ENCODE measurements at regions not wholly inside any gene's neighbourhood (a gene's known extent, or its start where the extent isn't known, plus 50 kb on each side); places are given as distances from the start of the nearest gene placed in this dataset.

- no peak for DNase-seq (ENCODE audit: low read depth, low spot score)
Observed at GRCh38 chr19:28034936-28035335, 1178.0 kb downstream of the UQCRFS1 start.

GRCh38 chr19:28028881-28029444 lies 1184.0 kb downstream of the UQCRFS1 start:
- DNase-seq (ENCODE audit: low read depth, low spot score), result no peak

DNA sequence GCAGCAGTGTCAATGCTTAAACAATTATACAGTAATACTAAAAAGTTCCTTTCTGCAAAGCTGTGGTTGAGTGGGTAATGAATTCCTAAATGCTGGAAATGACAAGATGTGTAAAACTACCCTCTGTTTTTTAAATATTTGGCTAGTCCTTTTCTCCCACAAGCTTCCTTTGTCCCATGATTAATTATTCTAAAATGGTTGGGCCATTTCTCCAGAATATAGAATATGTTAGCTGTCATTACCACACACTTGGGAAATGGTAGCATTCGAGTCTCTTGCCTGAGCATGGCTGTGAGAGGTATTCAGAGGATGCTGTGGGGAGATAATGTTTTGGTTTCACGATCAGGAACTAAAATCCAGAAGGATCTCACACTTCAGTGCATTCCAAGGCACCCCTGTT lies 1185.8 kb downstream of the UQCRFS1 start:
- no peak for DNase-seq (ENCODE audit: low read depth, low spot score)

DNA sequence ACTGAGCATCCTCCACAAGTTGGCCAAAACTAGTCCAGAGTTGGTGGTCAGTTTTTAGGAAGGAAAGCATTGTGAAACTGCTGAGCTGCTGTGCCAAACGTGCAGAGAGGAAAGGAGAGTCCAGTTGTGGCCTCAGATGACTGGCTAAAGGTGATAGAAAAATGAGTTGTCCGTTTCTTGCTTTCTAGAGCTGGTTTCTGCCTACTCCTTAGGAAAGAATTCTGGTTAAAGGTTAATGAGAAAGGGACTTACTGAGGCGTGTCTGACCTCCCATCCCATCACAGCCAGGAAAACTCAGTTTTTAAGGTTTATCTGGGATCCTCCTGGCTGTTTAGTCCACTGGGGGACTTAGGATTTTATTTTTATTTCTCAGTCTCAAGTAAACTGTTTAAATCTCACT lies 1186.3 kb downstream of the UQCRFS1 start:
- no peak for DNase-seq (ENCODE audit: low read depth, low spot score)

DNA sequence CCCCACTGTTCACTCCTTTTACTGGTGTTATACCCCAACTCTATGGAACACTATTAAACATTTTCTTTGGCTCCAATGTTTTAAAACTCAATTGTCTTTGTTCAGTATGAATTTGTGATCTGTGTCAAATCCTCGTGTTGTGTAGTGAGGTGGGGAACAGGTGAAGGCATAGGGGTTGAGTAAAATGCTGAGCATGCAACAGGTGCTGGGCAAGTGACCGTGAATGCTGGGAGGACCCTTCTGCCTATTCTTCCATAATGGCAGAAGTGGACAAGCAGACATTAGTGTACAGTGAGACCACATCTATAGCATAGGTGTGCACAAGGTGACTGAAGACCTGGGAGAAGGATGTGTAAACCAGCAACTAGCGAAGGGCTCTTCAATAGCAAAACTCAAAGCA lies 1188.0 kb downstream of the UQCRFS1 start:
- DNase-seq (ENCODE audit: low read depth, low spot score), result no peak

DNA sequence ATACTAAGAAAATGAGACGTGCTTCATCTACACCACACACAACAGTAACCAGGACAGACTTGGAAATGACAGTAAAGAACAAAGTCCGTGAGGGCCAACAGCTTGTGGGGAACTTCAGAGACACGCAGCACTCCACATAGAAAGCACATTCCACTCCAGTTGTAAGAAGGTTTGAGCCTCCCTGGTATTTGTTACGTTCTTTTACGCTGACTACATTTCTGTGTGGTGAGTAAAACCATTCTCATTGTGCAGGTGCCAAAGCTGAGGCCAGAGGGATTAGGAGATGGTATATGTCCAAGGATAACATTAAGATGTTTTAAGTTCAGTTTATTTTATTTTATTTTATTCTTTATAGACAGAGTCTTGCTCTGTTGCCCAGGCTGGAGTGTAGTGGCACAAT lies 1189.9 kb downstream of the UQCRFS1 start:
- DNase-seq (ENCODE audit: low read depth, low spot score), result no peak

DNA sequence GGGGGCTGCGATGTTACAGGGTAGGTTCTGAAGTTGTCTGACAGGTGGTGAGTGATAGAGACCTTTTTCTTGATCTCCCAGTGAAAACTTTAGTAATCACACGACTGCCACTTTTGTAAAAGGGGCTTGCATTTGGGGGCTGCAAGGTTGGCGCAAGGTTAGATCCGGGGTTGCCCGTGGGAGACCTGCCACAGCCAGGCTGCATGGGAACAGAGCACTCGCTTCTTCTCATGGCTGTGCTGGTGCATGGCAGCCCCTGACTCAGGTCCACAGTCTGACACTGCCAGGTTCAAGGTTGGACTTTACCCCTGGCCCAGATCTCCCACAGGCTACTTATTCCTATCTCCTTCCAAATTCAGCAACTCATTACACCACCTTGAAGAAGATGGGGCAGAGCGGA lies 1190.4 kb downstream of the UQCRFS1 start:
- no peak for DNase-seq (ENCODE audit: low read depth, low spot score)

- no peak for DNase-seq (ENCODE audit: low read depth, low spot score)
Observed at GRCh38 chr19:28021259-28022185, 1191.4 kb downstream of the UQCRFS1 start.

- DNase-seq (ENCODE audit: low read depth, low spot score), result no peak
Observed at GRCh38 chr19:28020619-28021258, 1192.2 kb downstream of the UQCRFS1 start.

DNA sequence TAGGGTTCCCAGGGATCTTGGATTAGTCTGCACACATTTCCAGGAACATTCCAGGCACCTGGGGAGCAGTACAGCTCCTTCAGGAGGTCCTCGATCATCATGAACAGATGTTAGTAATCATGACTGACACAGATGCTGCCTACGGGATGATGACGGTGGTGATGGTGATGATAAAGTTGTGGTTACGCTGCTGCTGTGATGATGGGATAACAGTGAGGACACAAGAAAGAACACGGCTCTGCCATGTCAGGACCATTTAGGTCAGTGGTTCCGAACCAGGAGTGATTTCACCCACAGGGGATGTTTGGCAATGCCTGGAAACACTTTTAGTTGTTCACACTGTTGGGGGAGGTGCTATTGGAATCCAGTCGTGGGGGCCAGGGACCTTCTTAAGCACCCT lies 1193.0 kb downstream of the UQCRFS1 start:
- no peak for DNase-seq (ENCODE audit: low read depth, low spot score)

- DNase-seq (ENCODE audit: low read depth, low spot score), result no peak
Observed at GRCh38 chr19:28019371-28019770, 1193.6 kb downstream of the UQCRFS1 start.

- no peak for DNase-seq (ENCODE audit: low read depth, low spot score)
Observed at GRCh38 chr19:28018499-28018898, 1194.5 kb downstream of the UQCRFS1 start.

- DNase-seq (ENCODE audit: low read depth, low spot score), result no peak
Observed at GRCh38 chr19:28014615-28015405, 1198.1 kb downstream of the UQCRFS1 start.

DNA sequence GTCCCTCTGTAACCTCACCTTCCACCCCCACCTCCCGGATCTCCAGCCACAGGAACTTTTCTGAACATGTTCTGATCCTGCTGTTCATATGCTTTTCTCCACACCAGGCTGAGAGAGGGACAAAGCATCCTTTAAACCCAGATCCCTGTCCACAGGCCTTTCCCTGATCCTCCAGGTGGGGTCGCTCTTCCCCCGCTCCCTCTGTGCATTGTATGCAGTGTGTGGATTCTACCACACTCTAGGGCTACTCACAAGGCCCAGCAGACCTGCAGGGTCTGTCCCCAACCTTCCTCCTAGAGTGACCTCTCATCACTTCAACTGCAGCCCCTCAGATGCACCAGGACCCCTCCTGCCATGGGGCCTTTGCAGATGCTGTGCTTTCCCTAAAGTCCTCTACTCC lies 1200.6 kb downstream of the UQCRFS1 start:
- peak; percentile 9 for DNase-seq (ENCODE audit: low read depth, low spot score)

DNA sequence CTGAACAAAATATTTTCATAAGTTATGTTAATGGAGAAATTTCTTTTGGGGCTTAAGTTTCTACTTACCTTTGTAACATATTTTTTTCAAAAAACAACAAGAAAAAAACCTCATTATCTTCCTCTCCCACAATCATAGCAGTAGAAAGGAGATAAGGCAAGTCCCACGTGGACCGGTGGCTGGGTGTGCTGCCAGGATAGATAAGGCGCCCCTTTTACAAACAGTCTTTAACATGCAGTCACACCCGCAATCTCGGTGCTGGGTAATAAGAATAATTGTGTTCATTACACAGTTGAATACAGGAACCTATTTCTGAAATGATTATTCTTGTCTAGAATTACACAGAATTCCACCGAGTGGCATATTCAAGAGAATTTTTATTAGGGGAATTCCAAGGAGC lies 1202.3 kb downstream of the UQCRFS1 start:
- no peak for DNase-seq (ENCODE audit: low read depth, low spot score)

DNA sequence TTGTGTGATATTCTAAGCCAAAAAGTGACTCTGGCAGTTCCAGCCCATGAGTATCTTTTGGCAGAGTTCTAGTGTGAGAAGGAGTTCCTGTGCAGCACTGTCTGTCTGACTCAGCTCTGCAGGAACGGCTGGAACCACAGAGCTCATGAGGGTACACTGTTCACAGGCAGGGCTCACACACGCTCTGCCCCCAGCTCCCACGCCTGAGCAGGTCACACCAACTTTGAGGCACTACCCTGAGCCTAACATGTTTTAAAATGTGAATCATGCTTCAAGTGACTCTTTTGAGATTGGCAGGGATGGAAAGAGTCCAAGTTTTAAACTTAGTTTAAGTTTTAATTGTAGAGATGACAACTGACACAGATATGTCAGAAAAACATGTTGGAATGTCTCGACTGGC lies 1203.3 kb downstream of the UQCRFS1 start:
- no peak for DNase-seq (ENCODE audit: low read depth, low spot score)

DNA sequence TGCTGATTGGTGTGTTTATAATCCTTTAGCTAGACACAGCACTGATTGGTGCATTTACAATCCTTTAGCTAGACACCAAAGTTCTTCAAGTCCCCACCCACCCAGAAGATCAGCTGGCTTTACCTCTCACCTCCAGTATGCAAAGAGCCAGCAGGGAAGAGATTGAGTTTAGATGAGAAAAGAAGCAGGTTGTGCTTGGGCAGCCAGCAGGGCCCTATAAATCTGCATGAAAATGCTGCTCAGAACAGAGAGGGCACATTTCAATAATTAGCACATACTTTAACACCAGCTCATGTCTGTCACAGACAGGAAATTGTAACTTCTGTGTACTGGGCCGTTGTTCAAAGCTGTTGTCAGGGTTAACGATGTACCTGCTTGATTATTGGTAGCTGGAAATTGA lies 1204.3 kb downstream of the UQCRFS1 start:
- DNase-seq (ENCODE audit: low read depth, low spot score), result peak; percentile 12

DNA sequence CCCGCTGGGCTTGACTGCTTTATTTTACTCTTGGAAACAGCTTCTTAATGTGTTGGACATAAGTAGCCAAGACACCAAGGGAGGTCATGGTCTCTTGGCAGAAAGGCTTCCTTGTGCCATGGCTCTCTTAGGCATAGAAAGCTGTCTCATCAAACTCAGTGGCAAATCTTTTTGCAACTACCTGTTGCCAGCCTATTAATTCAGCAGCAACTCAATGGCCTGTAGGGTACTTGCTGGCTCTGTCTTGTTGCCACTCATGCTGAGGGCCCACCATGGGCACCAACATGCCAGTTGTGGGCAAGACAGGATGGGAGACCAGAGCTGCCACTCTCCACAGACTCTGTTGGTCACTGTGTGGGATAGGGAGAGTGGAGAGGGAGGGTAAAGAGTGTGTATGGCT lies 1209.4 kb downstream of the UQCRFS1 start:
- DNase-seq (ENCODE audit: low read depth, low spot score), result no peak

DNA sequence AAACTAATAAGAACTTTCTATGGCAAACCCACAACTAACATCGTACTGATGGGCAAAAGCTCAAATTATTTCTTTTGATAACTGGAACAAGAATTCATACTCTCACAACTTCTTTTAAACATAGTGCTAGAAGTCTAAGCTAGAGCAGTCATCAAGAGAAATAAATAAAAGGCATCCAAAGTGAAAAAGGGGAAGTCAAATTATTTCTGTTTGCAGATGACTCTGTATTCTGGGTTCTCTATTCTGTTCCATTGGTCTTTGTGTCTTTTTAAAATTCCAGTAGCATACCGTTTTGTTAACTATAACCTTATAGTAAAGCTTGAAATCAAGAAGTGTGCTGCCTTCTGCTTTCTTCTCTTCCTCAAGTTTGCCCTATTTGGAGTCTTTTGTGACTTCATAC lies 1215.9 kb downstream of the UQCRFS1 start:
- no peak for DNase-seq (ENCODE audit: low read depth, low spot score)

GRCh38 chr19:27993619-27994570 lies 1219.1 kb downstream of the UQCRFS1 start:
- no peak for DNase-seq (ENCODE audit: low read depth, low spot score)

DNA sequence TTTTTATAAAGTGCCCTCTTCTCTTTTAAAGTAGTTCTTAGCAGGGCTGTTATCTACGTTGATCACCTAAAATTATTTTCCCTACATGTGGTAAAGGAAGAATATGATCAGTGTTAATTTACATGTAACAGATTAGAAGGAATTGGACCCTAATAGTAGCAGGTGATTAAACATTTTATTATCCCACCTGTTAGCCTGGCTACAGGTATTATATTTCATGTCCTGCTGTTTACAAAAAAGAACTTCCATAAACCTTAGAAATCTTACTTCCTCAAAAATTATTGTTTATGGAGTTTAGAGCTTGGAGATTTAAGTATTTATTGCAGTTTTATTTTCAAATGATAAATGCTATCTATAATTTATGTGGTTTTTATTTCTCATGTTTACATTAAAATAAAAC lies 1226.7 kb downstream of the UQCRFS1 start:
- DNase-seq (ENCODE audit: low read depth, low spot score), result no peak

Measured in iPS DF 19.7 (cell line).